Prostate gland (tissue), 2 donors: ENCODE measurements at regions not wholly inside any gene's neighbourhood (a gene's known extent, or its start where the extent isn't known, plus 50 kb on each side); places are given as distances from the start of the nearest gene placed in this dataset.

Experiments used
- POLR2A ChIP-seq: fragments of 450-650 bp; IDR thresholded peaks from one replicate; pipeline ENCODE4 v1.6.1; 2016; ENCODE audit warnings: antibody characterized with exemption, mild to moderate bottlenecking
- POLR2AphosphoS5 ChIP-seq: sonication (generic); formaldehyde crosslinking; IDR thresholded peaks from one replicate; pipeline ENCODE4 v1.6.1; 2017; ENCODE audit warnings: antibody characterized with exemption
- TF ChIP-seq, protein P1 (sequence below), 4 experiments: fragments of 200-600 bp in 2 of 4; fragments of 450-650 bp in 2 of 4; sonication (generic) in 2 of 4; IDR thresholded peaks; 1 replicate in 3 of 4; 2 replicates in 1 of 4; pipeline ENCODE4 v1.5.1; 2016 to 2019; ENCODE audit warnings: antibody characterized with exemption in 4 of 4, mild to moderate bottlenecking in 2 of 4, moderate library complexity in 2 of 4

GRCh38 chr9:24846248-24846912 is 300.7 kb upstream of the IZUMO3 start:
- TF ChIP-seq, protein P1, sequence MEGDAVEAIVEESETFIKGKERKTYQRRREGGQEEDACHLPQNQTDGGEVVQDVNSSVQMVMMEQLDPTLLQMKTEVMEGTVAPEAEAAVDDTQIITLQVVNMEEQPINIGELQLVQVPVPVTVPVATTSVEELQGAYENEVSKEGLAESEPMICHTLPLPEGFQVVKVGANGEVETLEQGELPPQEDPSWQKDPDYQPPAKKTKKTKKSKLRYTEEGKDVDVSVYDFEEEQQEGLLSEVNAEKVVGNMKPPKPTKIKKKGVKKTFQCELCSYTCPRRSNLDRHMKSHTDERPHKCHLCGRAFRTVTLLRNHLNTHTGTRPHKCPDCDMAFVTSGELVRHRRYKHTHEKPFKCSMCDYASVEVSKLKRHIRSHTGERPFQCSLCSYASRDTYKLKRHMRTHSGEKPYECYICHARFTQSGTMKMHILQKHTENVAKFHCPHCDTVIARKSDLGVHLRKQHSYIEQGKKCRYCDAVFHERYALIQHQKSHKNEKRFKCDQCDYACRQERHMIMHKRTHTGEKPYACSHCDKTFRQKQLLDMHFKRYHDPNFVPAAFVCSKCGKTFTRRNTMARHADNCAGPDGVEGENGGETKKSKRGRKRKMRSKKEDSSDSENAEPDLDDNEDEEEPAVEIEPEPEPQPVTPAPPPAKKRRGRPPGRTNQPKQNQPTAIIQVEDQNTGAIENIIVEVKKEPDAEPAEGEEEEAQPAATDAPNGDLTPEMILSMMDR (IDR thresholded peaks at IDR 0.05), result no peak
- TF ChIP-seq POLR2A (no peak), POLR2AphosphoS5 (no peak)
